ENCODE measurements at regions not wholly inside any gene's neighbourhood (a gene's known extent, or its start where the extent isn't known, plus 50 kb on each side); places are given as distances from the start of the nearest gene placed in this dataset.

DNA sequence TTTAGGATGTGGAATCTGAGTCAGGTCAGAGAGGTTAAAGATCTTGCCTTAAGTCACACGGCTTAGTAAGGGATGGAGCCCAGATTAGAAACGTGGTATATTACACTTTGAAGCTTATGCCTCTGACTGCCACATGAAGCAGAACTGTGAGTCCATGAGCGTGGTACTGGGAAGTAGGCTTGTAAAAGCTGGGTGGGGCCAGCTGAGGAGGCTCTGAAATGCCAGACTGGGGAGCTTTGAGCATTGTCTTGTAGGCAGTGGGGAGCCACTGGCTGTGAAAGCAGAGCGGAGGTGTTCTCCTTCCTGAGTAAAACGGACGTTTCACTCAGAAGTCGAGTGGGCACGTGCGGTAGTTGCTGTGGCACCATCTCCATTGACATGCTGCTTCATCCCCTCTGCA lies 72.6 kb upstream of the USP24 start:
- Histone ChIP-seq H3K79me1 (ENCODE audit: low read depth, low read length) (no peaks in the 10 kb centered on the region), H2AK5ac (ENCODE audit: low read depth, low read length) (no peak overlapping the region), H4K8ac (ENCODE audit: extremely low read depth, insufficient read depth, low read length) (no peak overlapping the region), H3K14ac (ENCODE audit: insufficient read length) (no peak overlapping the region), H3K27ac (ENCODE audit: low read depth, low read length) (no peak overlapping the region), H4K91ac (replicated peaks; ENCODE audit: insufficient read length, low read length) (no peak overlapping the region), H3K4me1 (replicated peaks in 1 of 4; ENCODE audit: control insufficient read depth in 3 of 4, insufficient read depth in 4 of 4, low read length in 3 of 4) (no peaks in the 10 kb centered on the region), H3K18ac (ENCODE audit: extremely low read depth, low read length) (no peak overlapping the region), H3K9me3 (ENCODE audit: insufficient read depth in 2 of 2, low read depth in 1 of 2, low read length in 1 of 2) (no peaks in the 10 kb centered on the region), H3K79me2 (ENCODE audit: control insufficient read depth in 1 of 2, insufficient read depth in 2 of 2, low read length in 2 of 2) (no peaks in the 10 kb centered on the region), H3K4ac (replicated peaks; ENCODE audit: insufficient read length, low read depth, low read length) (no peak overlapping the region), H2BK5ac (ENCODE audit: low read depth, low read length) (no peak overlapping the region), H2BK120ac (replicated peaks; ENCODE audit: low read depth, low read length) (no peak overlapping the region), H3K9ac (replicated peaks in 1 of 4; ENCODE audit: extremely low read depth in 1 of 4, low read depth in 3 of 4, low read length in 3 of 4) (no peak overlapping the region), H2BK20ac (ENCODE audit: low read length) (no peak overlapping the region), H2BK15ac (ENCODE audit: low read length) (no peak overlapping the region), H4K5ac (ENCODE audit: insufficient read length, low read depth, low read length) (no peak overlapping the region), H3K4me3 (ENCODE audit: extremely low read depth in 1 of 4, insufficient read depth in 2 of 4, low read depth in 3 of 4, low read length in 4 of 4) (no peak overlapping the region), H3K23me2 (ENCODE audit: low read depth, low read length) (no peaks in the 10 kb centered on the region), H3K27me3 (replicated peaks in 1 of 4; ENCODE audit: control insufficient read depth in 3 of 4, extremely low read depth in 1 of 4, insufficient read depth in 3 of 4, low read length in 3 of 4) (no peaks in the 10 kb centered on the region), H3K4me2 (ENCODE audit: insufficient read depth in 1 of 2, low read depth in 2 of 2, low read length in 2 of 2) (no peak overlapping the region), H3K23ac (ENCODE audit: insufficient read length) (no peak overlapping the region), H4K20me1 (replicated peaks in 1 of 2; ENCODE audit: control insufficient read depth in 1 of 2, insufficient read depth in 2 of 2, low read length in 2 of 2) (no peaks in the 10 kb centered on the region), H3K36me3 (ENCODE audit: control insufficient read depth in 2 of 4, insufficient read depth in 4 of 4, low read length in 3 of 4) (no peaks in the 10 kb centered on the region), H2AFZ (ENCODE audit: low read length) (no peak overlapping the region), H2BK12ac (ENCODE audit: low read depth, low read length) (no peak overlapping the region), H3K56ac (replicated peaks; ENCODE audit: insufficient read length, low read depth, low read length) (no peak overlapping the region)
- CTCF ChIA-PET (ENCODE audit: partially characterized antibody): interaction anchor here (0.6 to 3.8 kb wide), 10 partner anchors 12 to 563 kb away, joined by 3 to 25 read pairs (median 4); no protein-coding TSS in a partner anchor
- POLR2A ChIA-PET (ENCODE audit: partially characterized antibody): no interaction called here
- 93% methylated on average over 9 of the region's 9 CpGs; no CpG with 5 or more reads in 1 of the 2 experiments for WGBS, 2 experiments (ENCODE audit: extremely low coverage in 1 of 2, insufficient coverage in 1 of 2, insufficient read length in 1 of 2, insufficient replicate concordance in 2 of 2, low coverage in 1 of 2, low lambda C conversion rate in 2 of 2, missing lambda C conversion rate in 1 of 2)
- no peak for FAIRE-seq
- DNase-seq (ENCODE audit: low read depth in 1 of 2, low spot score in 2 of 2): no peak
- no peak for TF ChIP-seq RNF2 (IDR thresholded peaks at IDR 0.05; ENCODE audit: borderline replicate concordance, low read depth, low read length, missing control alignments, poor library complexity, severe bottlenecking)
- no peak for TF ChIP-seq FOSL1 (IDR thresholded peaks at IDR 0.05; ENCODE audit: insufficient read depth, low read depth, low read length)
- no peak for TF ChIP-seq SIX5 (IDR thresholded peaks at IDR 0.05; ENCODE audit: low read depth, low read length)
- no peak for TF ChIP-seq SP4 (IDR thresholded peaks at IDR 0.05; ENCODE audit: low read length)
- no peak for TF ChIP-seq KDM1A (IDR thresholded peaks at IDR 0.05; ENCODE audit: borderline replicate concordance, low read length)
- TF ChIP-seq, protein P1, sequence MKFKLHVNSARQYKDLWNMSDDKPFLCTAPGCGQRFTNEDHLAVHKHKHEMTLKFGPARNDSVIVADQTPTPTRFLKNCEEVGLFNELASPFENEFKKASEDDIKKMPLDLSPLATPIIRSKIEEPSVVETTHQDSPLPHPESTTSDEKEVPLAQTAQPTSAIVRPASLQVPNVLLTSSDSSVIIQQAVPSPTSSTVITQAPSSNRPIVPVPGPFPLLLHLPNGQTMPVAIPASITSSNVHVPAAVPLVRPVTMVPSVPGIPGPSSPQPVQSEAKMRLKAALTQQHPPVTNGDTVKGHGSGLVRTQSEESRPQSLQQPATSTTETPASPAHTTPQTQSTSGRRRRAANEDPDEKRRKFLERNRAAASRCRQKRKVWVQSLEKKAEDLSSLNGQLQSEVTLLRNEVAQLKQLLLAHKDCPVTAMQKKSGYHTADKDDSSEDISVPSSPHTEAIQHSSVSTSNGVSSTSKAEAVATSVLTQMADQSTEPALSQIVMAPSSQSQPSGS (IDR thresholded peaks at IDR 0.05; ENCODE audit: low read length): no peak
- TF ChIP-seq EP300 (IDR thresholded peaks at IDR 0.05; ENCODE audit: borderline replicate concordance in 1 of 2, low read depth in 2 of 2, low read length in 2 of 2): no peak
- no peak for TF ChIP-seq SIN3A (conservative IDR thresholded peaks at IDR 0.05 in 1 of 2, IDR thresholded peaks at IDR 0.05 in 1 of 2; ENCODE audit: low read depth in 1 of 2, low read length in 2 of 2)
- TF ChIP-seq NRF1 (IDR thresholded peaks at IDR 0.05; ENCODE audit: low read depth, low read length): no peak
- no peak for TF ChIP-seq BACH1 (IDR thresholded peaks at IDR 0.05; ENCODE audit: low read length)
- TF ChIP-seq POLR2A (IDR thresholded peaks at IDR 0.05; ENCODE audit: control extremely low read depth in 1 of 2, low read depth in 2 of 2, low read length in 2 of 2): no peak
- no peak for TF ChIP-seq POLR2AphosphoS5 (IDR thresholded peaks at IDR 0.05; ENCODE audit: low read depth, low read length)
